ENCODE measurements at regions not wholly inside any gene's neighbourhood (a gene's known extent, or its start where the extent isn't known, plus 50 kb on each side); places are given as distances from the start of the nearest gene placed in this dataset.
"Not testable (repeated sequence)": the region's sequence is repeated elsewhere in the genome, so short reads cannot be mapped to it uniquely, and the experiment has no call there.

DNA sequence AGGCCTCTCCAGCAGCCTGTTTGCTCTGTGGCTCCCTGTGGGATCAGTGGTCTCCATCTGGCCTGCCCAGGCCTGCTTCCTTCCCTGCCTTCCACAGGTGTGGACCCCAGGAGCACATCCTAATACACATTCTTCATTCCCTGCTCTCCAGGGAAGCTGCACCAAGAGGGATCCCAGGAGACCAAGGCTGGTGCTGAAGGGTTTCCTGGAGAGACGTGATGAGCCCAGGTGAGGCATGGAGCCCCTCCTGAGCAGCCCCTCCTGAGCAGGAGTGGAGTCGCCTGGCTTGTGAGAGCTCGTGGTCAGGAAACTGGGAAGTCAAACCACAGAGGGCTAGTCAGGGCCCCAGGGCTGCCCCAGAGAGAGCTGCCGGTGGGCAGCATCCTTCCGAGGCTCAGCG lies 561.4 kb downstream of the MATN1 start:
- H3K4me1 Mint-ChIP-seq: peaks cover 6% of the 10 kb centered on the region
- no peaks in the 10 kb centered on the region for H3K36me3 Mint-ChIP-seq (ENCODE audit: low read depth)
- H3K27me3 Mint-ChIP-seq (ENCODE audit: low read depth): peaks cover 13% of the 10 kb centered on the region
- H3K4me3 Mint-ChIP-seq: no peak overlapping the region
- TF ChIP-seq, protein P1, sequence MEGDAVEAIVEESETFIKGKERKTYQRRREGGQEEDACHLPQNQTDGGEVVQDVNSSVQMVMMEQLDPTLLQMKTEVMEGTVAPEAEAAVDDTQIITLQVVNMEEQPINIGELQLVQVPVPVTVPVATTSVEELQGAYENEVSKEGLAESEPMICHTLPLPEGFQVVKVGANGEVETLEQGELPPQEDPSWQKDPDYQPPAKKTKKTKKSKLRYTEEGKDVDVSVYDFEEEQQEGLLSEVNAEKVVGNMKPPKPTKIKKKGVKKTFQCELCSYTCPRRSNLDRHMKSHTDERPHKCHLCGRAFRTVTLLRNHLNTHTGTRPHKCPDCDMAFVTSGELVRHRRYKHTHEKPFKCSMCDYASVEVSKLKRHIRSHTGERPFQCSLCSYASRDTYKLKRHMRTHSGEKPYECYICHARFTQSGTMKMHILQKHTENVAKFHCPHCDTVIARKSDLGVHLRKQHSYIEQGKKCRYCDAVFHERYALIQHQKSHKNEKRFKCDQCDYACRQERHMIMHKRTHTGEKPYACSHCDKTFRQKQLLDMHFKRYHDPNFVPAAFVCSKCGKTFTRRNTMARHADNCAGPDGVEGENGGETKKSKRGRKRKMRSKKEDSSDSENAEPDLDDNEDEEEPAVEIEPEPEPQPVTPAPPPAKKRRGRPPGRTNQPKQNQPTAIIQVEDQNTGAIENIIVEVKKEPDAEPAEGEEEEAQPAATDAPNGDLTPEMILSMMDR (IDR thresholded peaks at IDR 0.05; ENCODE audit: unreplicated experiment in 3 of 3): no peak
- no peak overlapping the region for H3K27ac Mint-ChIP-seq
- H3K9me3 Mint-ChIP-seq: peaks cover 4% of the 10 kb centered on the region

DNA sequence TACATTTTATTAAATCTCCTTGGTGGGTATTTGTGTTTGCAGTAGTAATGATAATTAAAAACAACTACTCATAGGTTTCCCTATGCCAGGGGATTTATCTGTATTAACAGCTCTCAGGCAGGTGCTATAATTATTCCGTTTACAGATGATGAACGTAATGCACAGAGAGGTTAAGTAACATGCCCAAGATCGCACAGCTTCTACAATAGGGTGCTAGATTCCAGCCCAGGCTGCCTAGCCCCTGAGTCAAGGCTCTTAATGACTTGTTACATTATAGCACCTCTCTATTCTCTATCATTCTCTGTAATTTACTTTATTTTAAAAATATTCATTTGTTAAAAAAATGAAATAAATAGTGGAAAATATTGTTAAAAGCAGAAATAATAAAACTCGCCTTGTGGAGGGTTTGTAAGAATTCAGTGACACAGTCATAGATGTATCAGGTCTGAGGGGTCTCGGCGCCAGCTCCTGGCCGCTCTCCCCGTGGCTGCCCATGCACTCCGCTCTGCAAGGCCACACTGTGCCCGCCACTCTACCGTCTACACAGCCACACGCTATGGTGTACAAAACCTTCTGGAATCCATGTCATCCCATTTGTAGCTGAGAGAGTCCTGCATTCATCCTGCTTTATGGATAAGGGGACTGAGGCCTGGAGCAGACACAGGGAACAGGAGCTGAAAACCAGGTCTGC lies 562.2 kb downstream of the MATN1 start:
- H3K27ac Mint-ChIP-seq: no peak overlapping the region
- peaks cover 2% of the 10 kb centered on the region for H3K4me1 Mint-ChIP-seq
- no peak overlapping the region for H3K4me3 Mint-ChIP-seq
- TF ChIP-seq, protein P1 (IDR thresholded peaks at IDR 0.05; ENCODE audit: unreplicated experiment in 3 of 3): no peak
- H3K27me3 Mint-ChIP-seq (ENCODE audit: low read depth): peaks cover 16% of the 10 kb centered on the region
- no peaks in the 10 kb centered on the region for H3K36me3 Mint-ChIP-seq (ENCODE audit: low read depth)
- peaks cover 4% of the 10 kb centered on the region for H3K9me3 Mint-ChIP-seq

DNA sequence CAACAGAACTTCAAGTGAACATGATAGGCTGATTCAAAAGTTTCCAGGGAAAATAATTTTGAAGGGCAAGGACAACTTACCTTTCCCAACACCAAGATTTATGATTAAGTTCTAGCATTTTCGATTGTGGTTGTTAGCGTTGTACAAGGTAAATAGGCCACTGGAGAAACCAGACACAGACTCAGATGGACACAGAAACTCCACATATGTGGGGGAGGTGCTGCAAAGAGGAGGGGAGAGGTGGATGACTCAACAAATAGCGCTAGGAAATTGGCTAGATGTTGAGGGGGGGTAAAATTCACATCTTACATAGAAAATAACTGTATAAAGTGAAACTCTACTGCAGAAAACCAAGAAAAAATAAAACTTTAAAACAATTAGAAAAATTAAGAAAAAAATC lies 564.4 kb downstream of the MATN1 start:
- Mint-ChIP-seq H3K4me3 (no peak overlapping the region), H3K27me3 (ENCODE audit: low read depth) (peaks cover 12% of the 10 kb centered on the region), H3K4me1 (no peaks in the 10 kb centered on the region), H3K36me3 (ENCODE audit: low read depth) (no peaks in the 10 kb centered on the region), H3K9me3 (peaks cover 10% of the 10 kb centered on the region), H3K27ac (peak overlapping the region in 1 of 3 experiments; percentile 2)
- TF ChIP-seq, protein P1 (IDR thresholded peaks at IDR 0.05; ENCODE audit: unreplicated experiment in 3 of 3): no peak

DNA sequence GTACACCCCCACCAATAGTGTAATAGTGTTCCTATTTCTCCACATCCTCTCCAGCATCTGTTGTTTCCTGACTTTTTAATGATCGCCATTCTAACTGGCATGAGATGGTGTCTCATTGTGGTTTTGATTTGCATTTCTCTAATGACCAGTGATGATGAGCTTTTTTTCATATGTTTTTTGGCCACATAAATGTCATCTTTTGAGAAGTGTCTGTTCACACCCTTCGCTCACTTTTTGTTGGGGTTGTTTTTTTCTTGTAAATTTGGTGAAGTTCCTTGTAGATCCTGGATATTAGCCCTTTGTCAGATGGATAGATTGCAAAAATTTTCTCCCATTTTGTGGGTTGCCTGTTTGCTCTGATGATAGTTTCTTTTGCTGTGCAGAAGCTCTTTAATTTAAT lies 567.7 kb downstream of the MATN1 start:
- H3K4me3 Mint-ChIP-seq; H3K27ac Mint-ChIP-seq; H3K36me3 Mint-ChIP-seq (ENCODE audit: low read depth); H3K4me1 Mint-ChIP-seq: not testable (repeated sequence)
- peaks cover 18% of the 10 kb centered on the region for H3K9me3 Mint-ChIP-seq
- peaks cover 11% of the 10 kb centered on the region for H3K27me3 Mint-ChIP-seq (ENCODE audit: low read depth)

DNA sequence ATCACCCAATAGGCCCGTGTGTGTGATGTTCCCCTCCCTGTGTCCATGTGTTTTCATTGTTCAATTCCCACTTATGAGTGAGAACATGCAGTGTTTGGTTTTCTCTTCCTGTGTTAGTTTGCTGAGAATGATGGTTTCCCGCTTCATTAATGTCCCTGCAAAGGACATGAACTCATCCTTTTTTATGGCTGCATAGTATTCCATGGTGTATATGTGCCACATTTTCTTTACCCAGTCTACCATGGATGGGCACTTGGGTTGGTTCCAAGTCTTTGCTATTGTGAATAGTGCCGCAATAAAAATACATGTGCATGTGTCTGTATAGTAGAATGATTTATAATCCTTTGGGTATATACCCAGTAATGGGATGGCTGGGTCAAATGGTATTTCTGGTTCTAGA lies 568.1 kb downstream of the MATN1 start:
- Mint-ChIP-seq H3K27me3 (ENCODE audit: low read depth) (peaks cover 12% of the 10 kb centered on the region), H3K9me3 (peaks cover 18% of the 10 kb centered on the region)
- H3K27ac Mint-ChIP-seq; H3K36me3 Mint-ChIP-seq (ENCODE audit: low read depth); H3K4me1 Mint-ChIP-seq; H3K4me3 Mint-ChIP-seq: not testable (repeated sequence)

DNA sequence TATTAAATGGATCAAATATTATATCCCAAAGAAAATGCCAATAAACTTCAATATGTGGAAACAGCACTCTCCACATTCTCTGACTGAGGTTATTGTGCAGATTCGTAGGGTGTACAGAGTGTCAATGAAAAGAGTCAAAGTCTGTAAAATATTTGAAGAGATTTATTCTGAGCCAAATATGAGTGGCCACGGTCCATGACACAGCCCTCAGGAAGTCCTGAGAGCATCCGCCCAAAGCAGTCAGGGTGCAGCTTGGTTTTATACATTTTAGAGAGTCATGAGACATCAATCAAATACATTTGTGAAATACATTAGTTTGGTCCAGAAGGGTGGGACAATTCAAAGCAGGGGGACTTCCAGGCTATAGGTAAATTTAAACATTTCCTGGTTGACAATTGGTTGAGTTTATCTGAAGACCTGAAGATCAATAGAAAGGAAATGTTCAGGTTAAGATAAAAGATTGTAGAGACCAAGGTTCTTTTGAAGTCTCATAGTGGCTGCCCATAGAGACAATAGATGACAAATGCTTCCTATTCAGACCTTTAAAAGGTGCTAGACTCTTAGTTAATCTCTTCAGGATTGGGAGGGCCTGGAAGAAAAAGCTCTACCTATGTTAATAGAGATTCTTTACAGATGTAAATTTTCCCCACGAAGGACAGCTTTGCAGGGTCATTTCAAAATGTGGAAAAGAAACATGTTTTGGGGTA lies 569.5 kb downstream of the MATN1 start:
- no peak overlapping the region for H3K27ac Mint-ChIP-seq
- H3K27me3 Mint-ChIP-seq (ENCODE audit: low read depth): peaks cover 12% of the 10 kb centered on the region
- no peak overlapping the region for H3K4me3 Mint-ChIP-seq
- TF ChIP-seq, protein P1 (IDR thresholded peaks at IDR 0.05; ENCODE audit: unreplicated experiment in 3 of 3): no peak
- H3K36me3 Mint-ChIP-seq (ENCODE audit: low read depth): peaks cover 4% of the 10 kb centered on the region
- H3K4me1 Mint-ChIP-seq: no peaks in the 10 kb centered on the region
- H3K9me3 Mint-ChIP-seq: peaks cover 18% of the 10 kb centered on the region

DNA sequence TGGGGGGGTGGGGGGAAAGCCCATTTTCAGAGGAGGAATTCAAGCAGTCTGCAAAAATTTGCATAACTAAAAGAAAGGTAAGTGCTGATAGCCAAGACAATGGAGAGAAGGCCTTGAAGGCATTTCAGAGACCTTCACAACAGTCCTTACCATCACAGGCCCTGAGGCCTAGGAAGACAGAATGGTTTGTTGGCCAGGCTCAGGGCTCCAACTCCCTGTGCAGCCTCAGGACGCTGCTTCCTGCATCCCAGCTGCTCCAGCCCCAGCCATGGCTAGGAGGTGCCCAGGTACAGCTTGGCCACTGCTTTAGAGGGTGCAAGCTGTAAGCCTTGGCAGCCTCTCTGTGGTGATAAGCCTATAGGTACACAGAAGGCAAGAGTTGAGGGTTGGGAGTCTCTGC lies 571.6 kb downstream of the MATN1 start:
- Mint-ChIP-seq H3K36me3 (ENCODE audit: low read depth) (peaks cover 4% of the 10 kb centered on the region), H3K9me3 (peaks cover 18% of the 10 kb centered on the region)

More for the DNA sequence above, 571.6 kb downstream of the MATN1 start:
- H3K4me1 Mint-ChIP-seq: no peaks in the 10 kb centered on the region
- TF ChIP-seq, protein P1 (IDR thresholded peaks at IDR 0.05; ENCODE audit: unreplicated experiment in 3 of 3): no peak
- peaks cover 11% of the 10 kb centered on the region for H3K27me3 Mint-ChIP-seq (ENCODE audit: low read depth)
- no peak overlapping the region for H3K27ac Mint-ChIP-seq
- H3K4me3 Mint-ChIP-seq: no peak overlapping the region
